CD4-positive, alpha-beta T cell treated with Interleukin-10 for 1 hour (primary cell): ENCODE measurements at regions not wholly inside any gene's neighbourhood (a gene's known extent, or its start where the extent isn't known, plus 50 kb on each side); places are given as distances from the start of the nearest gene placed in this dataset.
"Not testable (repeated sequence)": the region's sequence is repeated elsewhere in the genome, so short reads cannot be mapped to it uniquely, and the experiment has no call there.

ENCODE experiments used
- DNase-seq: peaks from one replicate; pipeline ENCODE4 v3.0.0-alpha.2; 2020

DNA sequence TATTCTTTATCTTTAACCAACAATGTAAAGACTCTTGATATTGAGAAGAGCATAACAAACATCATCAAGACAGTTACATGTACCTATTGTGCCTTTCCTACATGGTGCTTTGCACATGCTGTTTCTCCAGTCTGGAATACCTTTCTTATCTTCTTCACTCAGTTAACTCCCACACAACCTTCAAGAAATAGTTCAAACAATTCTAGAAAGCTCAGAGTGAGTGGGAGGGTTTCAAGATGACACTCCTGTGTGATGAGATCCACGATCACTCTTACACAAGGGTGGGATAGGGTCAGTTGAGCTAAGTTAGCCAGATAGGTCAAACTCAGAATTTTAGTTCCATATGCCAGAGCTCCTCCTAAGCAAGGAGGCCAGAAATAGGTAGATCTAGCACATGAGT is 915.5 kb downstream of the NR2F1-AS1 start:
- no peak for DNase-seq

DNA sequence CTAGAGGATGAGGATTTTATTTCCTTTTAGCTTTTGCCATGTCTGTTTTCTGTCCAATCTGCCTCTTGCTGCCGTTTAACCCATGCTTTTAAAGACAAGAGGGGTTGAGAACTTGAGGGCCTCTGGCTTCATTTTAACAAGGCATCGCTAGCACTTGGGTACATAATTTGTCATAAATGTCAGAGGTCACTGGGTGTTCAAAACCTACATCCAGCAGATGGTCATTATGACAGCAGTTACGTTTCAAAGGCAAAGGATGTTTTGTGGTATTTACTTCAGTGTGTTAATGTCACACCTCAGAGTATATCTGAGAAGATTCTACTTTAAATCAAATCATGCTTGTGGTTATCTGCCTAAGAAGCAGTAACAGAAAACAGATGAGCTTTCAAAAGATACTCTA is 918.3 kb downstream of the NR2F1-AS1 start:
- DNase-seq: no peak

DNA sequence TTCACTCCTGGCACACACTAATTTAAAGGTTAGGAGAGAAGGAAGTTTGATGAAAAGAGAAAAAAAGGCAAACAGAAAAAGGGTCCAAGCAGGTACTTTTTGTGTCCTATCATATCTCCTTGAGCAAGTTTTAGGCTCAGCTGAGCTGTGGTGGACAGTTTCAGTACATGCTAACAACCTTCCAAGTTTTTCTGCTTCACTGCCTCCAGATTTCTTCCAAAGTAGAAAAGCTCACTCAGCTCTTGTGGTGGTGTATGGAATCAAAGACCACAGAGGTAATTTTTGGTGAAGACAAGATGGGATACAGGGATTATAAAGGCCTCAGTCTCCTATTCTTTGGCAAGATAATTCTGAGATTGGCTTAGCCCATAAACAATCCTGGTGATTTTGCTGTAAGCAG is 921.8 kb downstream of the NR2F1-AS1 start:
- DNase-seq: no peak

DNA sequence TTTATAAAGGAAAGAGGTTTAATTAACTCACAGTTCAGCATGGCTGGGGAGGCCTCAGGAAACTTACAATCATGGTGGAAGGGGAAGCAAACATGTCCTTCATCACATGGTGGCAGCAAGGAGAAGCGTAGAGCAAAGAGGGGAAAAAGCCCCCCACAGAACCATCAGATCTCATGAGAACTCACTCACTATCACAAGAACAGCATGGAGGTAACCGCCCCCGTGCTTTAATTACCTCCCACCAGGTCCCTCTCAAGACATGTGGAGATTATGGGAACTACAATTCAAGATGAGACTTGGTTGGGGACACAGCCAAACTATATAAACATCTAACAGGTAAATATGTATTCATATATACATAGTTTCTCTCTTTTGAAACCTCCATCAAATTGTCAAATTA is 926.4 kb downstream of the NR2F1-AS1 start:
- not testable (repeated sequence) for DNase-seq

DNA sequence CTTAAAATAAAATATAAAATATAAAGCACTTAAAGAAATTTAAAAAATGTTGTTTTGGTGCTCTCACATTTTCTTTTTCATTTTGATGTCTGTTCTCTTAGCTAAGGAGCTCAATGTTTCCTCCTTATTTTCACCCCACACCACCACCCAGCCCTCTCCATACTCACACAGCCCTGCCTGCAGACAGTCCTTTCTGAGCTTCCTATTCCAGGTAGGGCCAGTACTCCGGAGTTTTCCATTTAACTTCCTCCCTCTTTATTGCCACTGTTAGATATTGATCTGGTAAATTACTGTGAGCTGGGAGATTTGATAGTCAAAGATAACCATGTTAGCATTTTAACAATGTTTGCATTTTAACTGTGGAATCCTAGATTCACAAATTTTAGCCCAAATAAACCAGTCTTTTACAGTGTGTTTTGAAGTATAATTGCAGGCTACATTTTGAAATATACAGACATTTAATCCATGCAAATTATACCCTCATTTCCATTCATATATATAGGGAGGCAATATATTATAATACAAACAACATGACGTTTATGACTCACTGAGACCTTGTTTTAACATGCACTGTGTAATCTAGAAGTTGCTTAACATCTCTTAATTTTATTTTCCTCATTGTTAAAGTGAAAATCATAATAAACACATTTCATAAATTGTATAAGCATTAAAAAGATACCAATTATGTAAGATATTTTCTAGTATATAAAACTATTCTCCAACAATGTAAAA is 927.1 kb downstream of the NR2F1-AS1 start:
- no peak for DNase-seq

DNA sequence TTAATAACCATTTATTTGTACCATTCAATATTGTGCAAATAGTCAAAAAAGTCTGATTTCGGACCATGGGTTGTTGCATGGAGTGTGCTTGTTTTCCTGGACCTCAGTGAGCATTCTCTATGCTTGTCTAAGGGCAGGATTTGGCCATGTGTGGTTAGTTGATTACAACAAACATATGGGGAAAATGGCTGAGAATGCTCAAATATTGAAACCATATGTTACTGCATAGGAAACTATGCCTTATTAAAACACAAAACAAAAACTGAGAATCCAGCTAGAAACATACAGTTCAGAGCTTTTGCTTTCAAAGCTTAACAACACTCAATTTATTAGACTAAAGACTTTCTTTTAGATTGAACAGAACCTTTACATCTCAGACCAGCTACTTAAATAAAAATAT is 928.3 kb downstream of the NR2F1-AS1 start:
- no peak for DNase-seq

DNA sequence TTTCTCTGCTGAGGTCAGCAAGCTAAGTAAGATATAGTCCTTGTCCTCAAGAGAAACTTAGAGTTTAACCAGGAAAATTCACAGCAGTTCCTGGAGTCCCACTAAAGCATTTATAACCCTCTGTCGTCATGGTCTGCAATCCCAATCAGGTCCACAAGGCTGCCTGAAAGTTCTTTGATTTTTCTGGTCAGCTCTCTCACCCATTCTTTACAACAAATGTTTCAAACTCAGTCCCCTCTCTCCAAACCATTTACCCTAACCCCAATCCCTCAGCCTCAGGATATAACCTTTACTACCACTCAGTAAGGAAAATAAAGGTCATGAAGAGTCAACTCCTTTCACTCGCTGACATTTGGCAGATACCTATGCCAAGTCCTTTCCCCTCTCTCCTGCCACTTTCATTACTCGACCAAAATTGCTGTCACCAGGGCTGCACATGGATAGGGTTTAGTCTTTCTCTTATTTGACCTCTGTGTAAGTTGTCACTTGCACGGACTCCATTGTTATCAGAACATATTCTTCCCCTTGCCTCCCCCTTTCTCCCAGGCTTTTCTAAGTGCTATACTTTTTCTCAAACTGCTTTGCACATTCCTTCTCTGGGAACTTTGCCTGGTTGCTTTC is 936.6 kb downstream of the NR2F1-AS1 start:
- DNase-seq: no peak

DNA sequence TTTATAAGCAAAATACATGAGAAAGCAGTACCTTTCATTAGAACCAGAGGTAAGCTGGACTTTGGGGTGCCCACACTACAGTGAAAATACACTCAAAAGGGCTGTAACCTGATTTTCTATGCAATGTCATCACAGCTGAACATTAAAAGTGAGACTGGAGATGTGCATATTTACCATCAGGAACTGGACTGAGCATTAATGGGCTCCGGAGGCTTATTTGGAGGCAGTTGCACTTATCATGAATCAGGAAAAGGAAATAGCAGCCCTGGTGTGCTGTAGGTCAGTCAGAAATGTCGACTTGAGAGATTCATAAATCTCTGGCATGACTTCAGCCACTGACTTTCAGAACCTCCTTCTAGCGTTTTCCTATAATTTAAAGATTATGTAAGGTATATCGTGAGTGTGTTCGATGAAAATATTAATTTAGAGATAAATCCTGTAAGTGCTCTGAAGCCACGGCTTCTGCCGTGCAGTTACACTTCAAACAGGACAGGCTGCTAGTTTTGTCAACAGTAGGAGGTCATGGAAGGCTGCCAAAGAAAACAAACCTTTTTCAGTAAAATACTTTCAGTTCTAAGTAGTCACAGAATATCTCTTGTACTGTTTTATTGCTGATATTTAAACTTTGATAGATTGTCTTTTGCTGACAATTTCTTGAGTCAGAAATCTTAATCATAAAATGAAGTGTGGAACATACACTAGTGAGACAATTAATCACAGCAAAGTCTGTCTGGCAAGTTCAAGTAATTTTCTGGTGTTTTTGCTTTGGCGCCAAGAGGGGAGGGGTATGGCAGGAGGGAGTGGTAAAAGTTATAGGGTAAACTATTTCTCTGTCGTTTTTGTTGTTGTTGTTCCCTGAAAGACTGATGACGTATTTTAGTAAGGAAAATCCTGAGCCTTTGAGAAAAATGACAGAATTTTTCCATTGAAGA is 939.7 kb downstream of the NR2F1-AS1 start:
- no peak for DNase-seq

DNA sequence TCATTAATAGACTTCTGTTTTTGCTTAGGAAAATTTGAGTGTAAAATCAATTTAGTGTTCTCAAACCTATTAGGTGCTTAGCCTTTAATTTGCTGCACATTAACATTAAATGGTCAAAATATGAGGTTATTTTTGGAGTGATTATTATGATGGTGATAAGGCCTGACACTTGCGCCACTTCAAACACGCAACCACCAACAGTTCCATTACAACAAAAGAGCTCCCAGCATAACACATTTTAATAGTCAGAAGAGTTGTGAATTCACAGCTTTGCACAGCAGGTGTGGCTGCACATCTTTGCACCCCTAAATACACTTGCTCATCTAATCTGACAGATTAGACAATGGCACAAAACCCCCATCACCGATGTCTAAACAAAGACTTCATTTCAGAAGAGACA is 940.7 kb downstream of the NR2F1-AS1 start:
- DNase-seq: no peak

DNA sequence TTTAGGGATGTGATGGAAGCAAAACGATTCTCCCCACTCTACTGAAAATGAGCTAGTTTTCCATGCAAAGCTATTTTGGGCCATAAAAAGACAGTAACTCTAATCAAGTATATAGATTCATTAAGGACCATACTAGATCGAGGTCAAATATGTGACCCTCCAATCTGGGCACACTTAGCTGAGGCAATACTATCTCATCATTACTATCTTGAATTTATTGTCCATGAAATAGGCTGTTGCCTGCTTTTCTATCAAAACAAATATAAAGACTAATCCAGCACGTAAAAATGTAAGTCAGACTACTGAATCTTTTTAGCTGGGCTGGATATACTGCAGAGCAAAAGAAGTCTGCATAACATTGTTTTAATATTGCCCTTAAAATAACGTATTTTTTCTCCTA is 943.1 kb downstream of the NR2F1-AS1 start:
- no peak for DNase-seq

DNA sequence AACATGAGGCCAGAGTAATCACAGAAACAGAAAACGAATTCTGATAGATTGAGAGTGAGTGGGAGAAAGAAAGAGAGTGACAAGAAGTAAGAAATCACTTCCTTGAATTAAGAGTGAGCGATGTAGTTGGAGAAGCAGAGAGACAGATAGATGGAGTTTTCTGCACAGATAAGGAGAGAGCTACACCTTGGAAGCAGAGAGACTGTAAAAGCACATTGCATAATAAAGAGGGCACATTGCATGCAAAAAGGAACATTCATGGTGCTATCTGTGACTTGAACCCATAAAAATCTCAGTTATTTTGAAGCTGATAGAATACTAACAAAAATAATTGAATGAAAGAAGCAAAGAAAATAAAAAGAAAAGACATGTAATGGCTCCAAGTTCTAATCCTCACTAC is 943.8 kb downstream of the NR2F1-AS1 start:
- no peak for DNase-seq

DNA sequence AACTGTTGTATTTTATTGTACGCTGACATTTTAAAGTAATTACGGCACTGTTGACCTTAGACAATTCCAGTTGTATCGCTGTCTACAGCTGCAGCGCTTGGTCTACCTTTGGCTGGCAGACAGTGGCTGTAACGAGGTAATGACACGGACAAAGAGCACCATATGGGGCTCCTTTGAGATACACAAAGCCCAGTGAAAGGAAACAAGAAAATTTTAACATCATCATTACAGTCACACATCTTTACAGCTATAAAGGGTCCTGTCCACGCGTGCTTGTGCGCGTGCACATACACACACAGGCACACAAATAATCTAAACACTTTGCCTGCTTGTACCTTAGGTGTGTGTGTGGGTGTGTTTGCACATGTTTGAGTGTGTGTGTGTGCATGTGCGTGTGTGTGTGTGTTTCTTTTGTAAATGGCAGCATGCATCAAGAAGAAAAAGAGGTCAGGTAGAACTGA is 946.0 kb downstream of the NR2F1-AS1 start:
- no peak for DNase-seq

DNA sequence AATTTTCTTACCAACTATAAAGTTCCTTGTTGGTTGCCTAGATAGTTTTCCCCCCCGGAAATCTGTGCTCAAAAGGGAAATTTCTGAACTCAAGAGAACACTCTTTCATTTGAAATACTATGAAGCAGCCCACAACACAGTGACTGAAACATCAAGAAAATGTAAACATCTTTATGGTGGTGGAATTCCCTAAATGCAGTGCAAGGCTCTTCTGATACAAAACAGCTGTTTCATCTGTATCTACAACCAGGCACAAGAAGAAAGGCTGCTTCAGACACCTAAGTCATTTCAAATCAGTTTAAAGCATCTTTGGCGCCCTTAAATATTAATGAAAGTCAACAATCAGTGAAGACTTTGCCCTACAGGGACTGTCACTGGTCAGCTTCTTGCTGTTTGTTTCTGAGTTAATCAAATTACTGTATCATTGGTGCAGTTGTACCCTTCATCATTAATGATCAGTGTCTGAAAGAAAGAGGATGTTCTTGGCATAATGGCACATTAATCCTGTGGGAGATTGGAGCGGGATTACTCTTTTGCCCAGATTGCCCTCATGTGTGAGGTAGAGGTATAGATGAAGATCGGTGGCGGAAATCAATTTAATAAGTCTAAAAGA is 947.0 kb downstream of the NR2F1-AS1 start:
- DNase-seq: no peak

DNA sequence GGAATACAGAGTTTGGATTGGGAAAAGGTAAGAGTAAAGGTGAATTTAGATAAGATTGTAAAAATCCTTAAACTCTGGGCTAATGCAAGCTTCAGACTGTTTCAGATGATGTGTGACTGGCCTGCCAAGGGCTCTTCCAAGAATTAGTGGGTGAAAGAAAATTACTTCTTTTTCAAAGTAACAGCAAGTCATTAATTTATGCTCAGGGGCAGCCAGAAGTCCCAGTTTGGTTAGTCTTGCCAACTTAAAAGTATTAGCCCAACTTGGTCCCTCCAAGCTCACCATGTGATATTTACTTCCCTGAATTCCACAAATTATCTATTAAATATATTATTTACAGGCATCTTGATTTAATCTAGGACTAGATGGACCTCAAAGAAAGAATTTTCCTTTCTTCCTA is 947.8 kb downstream of the NR2F1-AS1 start:
- no peak for DNase-seq

DNA sequence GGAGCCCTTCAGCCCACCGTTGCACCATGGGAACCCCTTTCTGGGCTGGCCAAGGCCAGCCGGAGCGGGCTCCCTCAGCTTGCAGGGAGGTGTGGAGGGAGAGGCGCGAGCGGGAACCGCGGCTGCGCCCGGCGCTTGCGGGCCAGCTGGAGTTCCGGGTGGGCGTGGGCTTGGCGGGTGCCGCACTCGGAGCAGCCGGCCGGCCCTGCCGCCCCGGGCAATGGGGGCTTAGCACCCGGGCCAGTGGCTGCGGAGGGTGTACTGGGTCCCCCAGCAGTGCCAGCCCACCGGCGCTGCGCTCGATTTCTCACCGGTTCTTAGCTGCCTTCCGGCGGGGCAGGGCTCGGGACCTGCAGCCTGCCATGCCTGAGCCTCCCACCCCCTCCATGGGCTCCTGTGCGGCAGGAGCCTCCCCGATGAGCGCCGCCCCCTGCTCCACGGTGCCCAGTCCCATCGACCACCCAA is 949.8 kb downstream of the NR2F1-AS1 start:
- not testable (repeated sequence) for DNase-seq

DNA sequence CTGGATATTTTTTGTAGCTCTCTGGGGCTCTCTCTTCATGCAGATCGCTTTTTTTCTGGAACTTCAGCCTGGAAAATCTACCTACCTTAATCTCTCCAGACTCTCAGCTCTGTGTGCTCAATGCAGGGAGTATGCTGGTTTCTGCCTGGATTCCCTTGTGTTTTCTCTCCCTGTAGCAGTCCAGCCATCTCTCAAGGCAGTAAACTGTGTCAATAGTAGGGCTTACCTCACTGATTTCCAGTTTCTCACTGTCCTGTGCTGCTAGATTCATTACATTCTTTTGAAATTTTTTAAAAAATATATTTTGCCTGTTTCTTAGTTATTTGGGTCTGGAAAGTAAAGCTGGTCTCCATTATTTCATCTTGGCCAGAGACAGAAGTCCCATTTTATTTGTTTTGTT is 951.4 kb downstream of the NR2F1-AS1 start:
- DNase-seq: no peak

DNA sequence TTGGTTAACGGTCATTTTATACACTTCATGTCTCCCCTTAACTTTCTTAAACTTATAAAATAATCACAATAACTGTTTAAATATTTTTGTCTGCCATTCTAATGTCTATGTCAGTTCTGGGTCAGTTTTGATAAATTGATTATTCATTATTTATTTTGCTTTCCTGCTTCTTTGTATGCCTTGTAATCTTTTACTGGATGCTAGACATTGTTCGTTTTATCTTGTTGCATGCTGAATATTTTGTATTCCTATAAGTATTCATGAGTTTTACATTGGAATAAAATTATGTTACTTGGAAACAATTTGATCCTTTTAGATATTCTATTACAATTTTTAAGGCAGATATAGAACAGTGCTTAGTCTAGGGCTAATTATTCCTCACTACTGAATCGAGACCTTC is 952.0 kb downstream of the NR2F1-AS1 start:
- no peak for DNase-seq

DNA sequence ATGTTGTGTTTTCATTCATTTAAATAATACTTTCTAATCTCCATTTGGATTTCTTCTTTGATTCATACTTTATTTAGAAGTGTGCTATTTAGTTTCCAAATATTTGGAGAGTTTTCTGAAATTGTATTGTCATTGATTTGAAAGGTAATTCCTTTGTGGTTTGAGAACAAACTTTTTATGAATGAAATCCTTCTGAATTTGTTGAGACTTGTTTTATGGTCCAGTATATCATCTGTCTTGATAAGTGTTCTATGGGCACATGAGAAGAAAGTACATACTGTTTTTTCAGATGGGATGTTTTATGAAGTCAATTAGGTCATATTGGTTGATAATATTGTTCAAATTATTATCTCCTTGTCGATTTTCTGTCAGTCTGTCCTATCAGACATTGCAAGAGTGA is 953.8 kb downstream of the NR2F1-AS1 start:
- no peak for DNase-seq

DNA sequence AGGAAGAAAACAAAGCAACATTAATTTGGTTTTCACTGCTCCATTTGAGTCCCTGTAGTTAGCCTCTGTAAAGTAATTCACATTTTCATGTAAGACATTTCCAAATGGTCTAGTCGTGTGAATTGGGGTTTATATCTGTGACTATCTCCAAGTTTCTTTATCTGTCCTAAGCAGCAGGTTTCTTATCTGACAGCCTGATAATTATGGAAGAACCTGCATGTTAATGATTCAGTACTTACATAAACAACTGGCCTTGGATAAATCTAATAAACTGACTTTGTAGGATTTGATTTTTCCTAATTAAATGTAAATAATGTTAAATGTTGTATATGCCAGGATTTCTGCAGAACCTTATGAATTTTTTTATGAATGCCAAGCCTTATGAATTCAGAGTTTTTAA is 964.9 kb downstream of the NR2F1-AS1 start:
- no peak for DNase-seq

DNA sequence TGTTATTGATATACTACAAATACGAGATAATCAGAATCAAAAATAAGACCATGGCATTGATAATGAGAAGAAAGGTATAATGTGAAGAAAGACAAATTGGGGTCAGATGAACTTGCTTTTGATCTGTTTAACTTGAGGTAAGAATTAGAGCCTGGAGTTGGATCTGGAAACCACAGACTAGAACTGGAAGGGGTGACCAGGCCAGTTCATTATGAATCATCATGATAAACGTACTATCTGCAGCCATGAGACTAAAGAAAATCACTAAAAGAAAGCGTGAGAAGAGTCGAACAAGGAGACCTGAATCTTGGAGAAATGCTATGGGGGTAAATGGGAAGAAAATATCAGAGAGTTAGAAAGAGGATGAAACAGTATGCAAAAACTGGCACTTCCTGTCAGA is 967.5 kb downstream of the NR2F1-AS1 start:
- DNase-seq: no peak

DNA sequence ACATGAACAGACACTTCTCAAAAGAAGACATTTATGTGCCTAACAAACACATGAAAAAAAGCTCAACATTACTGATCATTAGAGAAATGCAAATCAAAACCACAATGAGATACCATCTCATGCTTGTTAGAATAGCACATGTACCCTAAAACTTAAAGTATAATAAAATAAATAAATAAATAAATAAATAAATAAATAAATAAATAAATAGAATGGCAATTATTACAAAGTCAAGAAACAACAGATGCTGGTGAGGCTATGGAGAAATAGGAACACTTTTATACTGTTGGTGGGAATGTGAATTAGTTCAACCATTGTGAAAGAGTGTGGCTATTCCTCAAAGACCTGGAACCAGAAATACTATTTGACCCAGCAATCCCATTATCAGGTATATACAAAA is 970.6 kb downstream of the NR2F1-AS1 start:
- not testable (repeated sequence) for DNase-seq

DNA sequence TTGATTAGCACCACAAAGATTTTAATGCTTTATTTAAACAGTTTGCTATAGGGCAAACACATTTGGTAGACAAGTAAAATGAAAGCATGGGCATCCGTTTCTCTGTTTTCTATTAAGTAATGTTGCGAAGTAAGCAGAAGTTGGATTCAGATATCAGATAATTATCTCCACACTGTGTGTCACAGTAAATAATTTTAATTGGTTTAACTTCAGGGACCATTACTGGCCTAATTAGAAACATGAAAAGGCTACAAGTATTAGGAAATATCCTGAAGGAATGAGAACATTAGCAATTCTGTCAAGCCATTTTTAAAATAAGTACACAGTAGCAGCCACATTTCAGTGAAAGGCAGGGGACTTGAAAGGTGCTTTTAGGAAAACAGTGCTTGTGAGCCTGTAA is 975.4 kb downstream of the NR2F1-AS1 start:
- DNase-seq: no peak

DNA sequence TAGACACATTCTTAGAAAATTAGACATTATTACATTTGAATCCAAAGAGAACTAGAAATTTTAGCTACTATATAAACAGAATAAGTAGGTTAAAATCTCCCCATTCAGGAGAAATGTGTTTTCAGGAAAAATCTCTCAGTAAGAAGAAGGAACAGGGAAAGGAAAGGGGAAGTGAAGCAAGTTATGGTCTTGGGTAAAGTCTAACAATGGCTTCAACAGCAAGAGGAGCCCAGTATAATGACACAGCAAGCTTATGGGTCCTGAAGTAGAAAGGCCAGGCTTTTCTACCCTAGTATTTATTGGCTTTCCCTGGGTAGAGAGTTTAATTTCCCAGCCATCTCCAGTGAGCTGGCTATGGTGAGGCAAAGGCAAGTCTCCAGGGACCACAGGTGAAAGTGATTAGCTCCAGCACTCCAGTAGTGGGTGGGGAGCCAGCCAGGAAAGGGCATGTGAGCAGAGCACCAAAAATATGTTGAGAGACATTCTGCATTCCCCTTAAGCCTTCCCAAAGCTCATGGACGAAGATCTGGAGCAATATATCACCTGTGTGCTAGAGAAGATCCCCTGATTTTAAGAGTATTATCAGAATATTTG is 981.7 kb downstream of the NR2F1-AS1 start:
- no peak for DNase-seq
